Nephron (organoid): ENCODE measurements at regions not wholly inside any gene's neighbourhood (a gene's known extent, or its start where the extent isn't known, plus 50 kb on each side); places are given as distances from the start of the nearest gene placed in this dataset.
"Not testable (repeated sequence)": the region's sequence is repeated elsewhere in the genome, so short reads cannot be mapped to it uniquely, and the experiment has no call there.

Source experiments
- H3K27ac Mint-ChIP-seq, 3 experiments: 2 replicates each; pipeline ENCODE4 v1.8.0; 2020; ENCODE audit warnings: mixed read lengths in 3 of 3, mild to moderate bottlenecking in 2 of 3, moderate library complexity in 1 of 3
- H3K27me3 Mint-ChIP-seq: 2 replicates; pipeline ENCODE4 v1.8.0; 2021; ENCODE audit warnings: low read depth, mild to moderate bottlenecking, moderate library complexity, mixed read lengths
- H3K36me3 Mint-ChIP-seq: 2 replicates; pipeline ENCODE4 v1.8.0; 2020; ENCODE audit warnings: low read depth, mixed read lengths
- H3K4me1 Mint-ChIP-seq: 2 replicates; pipeline ENCODE4 v1.8.0; 2020; ENCODE audit warnings: mixed read lengths
- H3K4me3 Mint-ChIP-seq, 3 experiments: 2 replicates each; pipeline ENCODE4 v1.8.0; 2020; ENCODE audit warnings: mild to moderate bottlenecking in 3 of 3, mixed read lengths in 3 of 3, moderate library complexity in 2 of 3
- H3K9me3 Mint-ChIP-seq: 2 replicates; pipeline ENCODE4 v1.8.0; 2020; ENCODE audit warnings: mixed read lengths
- CTCF ChIP-seq, 3 experiments: fragments of 200-600 bp; sonication (generic); IDR thresholded peaks; one replicate each; pipeline ENCODE4 v1.5.0; 2021; ENCODE audit warnings: antibody characterized with exemption in 3 of 3; ENCODE audit not compliant: unreplicated experiment in 3 of 3

- Mint-ChIP-seq H3K36me3 (no peaks in the 10 kb centered on the region), H3K27ac (no peak overlapping the region), H3K4me1 (no peaks in the 10 kb centered on the region), H3K4me3 (no peak overlapping the region), H3K27me3 (peaks cover 8% of the 10 kb centered on the region), H3K9me3 (peaks cover 18% of the 10 kb centered on the region)
- no peak for TF ChIP-seq CTCF (IDR thresholded peaks at IDR 0.05; ENCODE audit: unreplicated experiment in 3 of 3)
These were observed 161.6 kb upstream of the KCNJ15 start for GRCh38 chr21:38095220-38095619.

- no peaks in the 10 kb centered on the region for H3K4me1 Mint-ChIP-seq
- no peaks in the 10 kb centered on the region for H3K36me3 Mint-ChIP-seq
- H3K4me3 Mint-ChIP-seq, result no peak overlapping the region
- no peak overlapping the region for H3K27ac Mint-ChIP-seq
- H3K9me3 Mint-ChIP-seq, result peaks cover 19% of the 10 kb centered on the region
- no peak for TF ChIP-seq CTCF (IDR thresholded peaks at IDR 0.05; ENCODE audit: unreplicated experiment in 3 of 3)
- H3K27me3 Mint-ChIP-seq, result peaks cover 4% of the 10 kb centered on the region
These were observed 159.0 kb upstream of the KCNJ15 start for GRCh38 chr21:38097789-38098188.

GRCh38 chr21:38112219-38112789 lies 144.5 kb upstream of the KCNJ15 start:
- TF ChIP-seq CTCF (IDR thresholded peaks at IDR 0.05; ENCODE audit: unreplicated experiment in 3 of 3), result no peak
- Mint-ChIP-seq H3K36me3 (no peaks in the 10 kb centered on the region), H3K27me3 (no peaks in the 10 kb centered on the region), H3K4me3 (no peak overlapping the region), H3K9me3 (peaks cover 16% of the 10 kb centered on the region), H3K27ac (no peak overlapping the region), H3K4me1 (no peaks in the 10 kb centered on the region)

- Mint-ChIP-seq H3K9me3 (peaks cover 7% of the 10 kb centered on the region), H3K36me3 (no peaks in the 10 kb centered on the region), H3K4me3 (no peak overlapping the region), H3K4me1 (no peaks in the 10 kb centered on the region), H3K27ac (no peak overlapping the region), H3K27me3 (peaks cover 5% of the 10 kb centered on the region)
- no peak for TF ChIP-seq CTCF (IDR thresholded peaks at IDR 0.05; ENCODE audit: unreplicated experiment in 3 of 3)
These were observed 142.0 kb upstream of the KCNJ15 start for GRCh38 chr21:38114717-38115333.

- Mint-ChIP-seq H3K4me3 (no peak overlapping the region), H3K27ac (no peak overlapping the region), H3K4me1 (peaks cover 1% of the 10 kb centered on the region), H3K27me3 (peaks cover 5% of the 10 kb centered on the region), H3K9me3 (peaks cover 7% of the 10 kb centered on the region), H3K36me3 (no peaks in the 10 kb centered on the region)
- TF ChIP-seq CTCF (IDR thresholded peaks at IDR 0.05; ENCODE audit: unreplicated experiment in 3 of 3), result no peak
These were observed 140.9 kb upstream of the KCNJ15 start for GRCh38 chr21:38115870-38116269.

GRCh38 chr21:38119793-38120192 lies 137.0 kb upstream of the KCNJ15 start:
- H3K27ac Mint-ChIP-seq, result no peak overlapping the region
- no peak overlapping the region for H3K4me3 Mint-ChIP-seq
- peaks cover 4% of the 10 kb centered on the region for H3K4me1 Mint-ChIP-seq
- peaks cover 3% of the 10 kb centered on the region for H3K9me3 Mint-ChIP-seq
- H3K36me3 Mint-ChIP-seq, result no peaks in the 10 kb centered on the region
- peaks cover 5% of the 10 kb centered on the region for H3K27me3 Mint-ChIP-seq
- no peak for TF ChIP-seq CTCF (IDR thresholded peaks at IDR 0.05; ENCODE audit: unreplicated experiment in 3 of 3)

GRCh38 chr21:38120679-38120983 lies 136.2 kb upstream of the KCNJ15 start:
- H3K36me3 Mint-ChIP-seq, H3K27me3 Mint-ChIP-seq, H3K4me3 Mint-ChIP-seq, H3K27ac Mint-ChIP-seq, H3K4me1 Mint-ChIP-seq, H3K9me3 Mint-ChIP-seq: not testable (repeated sequence)
